H1 (cell line): ENCODE measurements at regions not wholly inside any gene's neighbourhood (a gene's known extent, or its start where the extent isn't known, plus 50 kb on each side); places are given as distances from the start of the nearest gene placed in this dataset.

Experiments used
- CTCF ChIA-PET: fragments of 300-600 bp; sonication (Branson Sonifier 250); formaldehyde crosslinking; loops from one replicate; lab custom pipeline; 2021; ENCODE audit not compliant: partially characterized antibody; lab: Charles Lee
- POLR2A ChIA-PET: fragments of 300-600 bp; sonication (Branson Sonifier 250); formaldehyde crosslinking; loops from one replicate; lab custom pipeline; 2021; ENCODE audit warnings: inconsistent platforms; ENCODE audit not compliant: partially characterized antibody; lab: Charles Lee
- DNase-seq, 2 experiments: peaks; one replicate each; pipeline versions ENCODE4 v3.0.0 to v3.0.0-alpha.2; 2010 to 2022; ENCODE audit warnings: low spot score in 2 of 2, low read depth in 1 of 2, mixed read lengths in 1 of 2
- FAIRE-seq: peaks from 2 replicates; lab custom pipeline; 2011; peaks lifted over from hg19 to GRCh38; lab: Jason Lieb, UNC
- H2AFZ ChIP-seq: 2 replicates; pipeline ENCODE4 v1.8.1; 2012; ENCODE audit warnings: low read length, inconsistent platforms
- H2AK5ac ChIP-seq: 2 replicates; pipeline ENCODE4 v1.6.1; 2013; ENCODE audit warnings: low read depth, low read length
- H2BK120ac ChIP-seq: replicated peaks from 2 replicates; pipeline ENCODE3; 2013; ENCODE audit warnings: low read depth, low read length, inconsistent platforms
- H2BK12ac ChIP-seq: 2 replicates; pipeline ENCODE4 v1.6.1; 2013; ENCODE audit warnings: low read depth, low read length
- H2BK15ac ChIP-seq: 2 replicates; pipeline ENCODE4 v1.6.1; 2013; ENCODE audit warnings: low read length
- H2BK20ac ChIP-seq: 2 replicates; pipeline ENCODE4 v1.6.1; 2013; ENCODE audit warnings: low read length
- H2BK5ac ChIP-seq: 2 replicates; pipeline ENCODE4 v1.6.1; 2013; ENCODE audit warnings: low read depth, low read length
- H3K14ac ChIP-seq: 2 replicates; pipeline ENCODE4 v1.6.1; 2013; ENCODE audit warnings: inconsistent platforms; ENCODE audit not compliant: insufficient read length
- H3K18ac ChIP-seq: 2 replicates; pipeline ENCODE4 v1.6.1; 2013; ENCODE audit warnings: low read length; ENCODE audit errors: extremely low read depth
- H3K23ac ChIP-seq: 2 replicates; pipeline ENCODE4 v1.6.1; 2013; ENCODE audit warnings: inconsistent platforms; ENCODE audit not compliant: insufficient read length
- H3K23me2 ChIP-seq: 2 replicates; pipeline ENCODE4 v1.6.1; 2013; ENCODE audit warnings: low read depth, low read length
- H3K27ac ChIP-seq: 2 replicates; pipeline ENCODE4 v1.6.1; 2011; ENCODE audit warnings: low read depth, low read length, inconsistent platforms
- H3K27me3 ChIP-seq, 4 experiments: replicated peaks in 1 of 4; 1 replicate in 1 of 4; 2 replicates in 3 of 4; pipeline versions ENCODE4 v1.6.1 to v1.8.1; 2011 to 2013; ENCODE audit warnings: low read length in 3 of 4, mild to moderate bottlenecking in 3 of 4, inconsistent platforms in 2 of 4, mixed read lengths in 2 of 4, moderate library complexity in 1 of 4; ENCODE audit not compliant: control insufficient read depth in 3 of 4, insufficient read depth in 3 of 4; ENCODE audit errors: extremely low read depth in 1 of 4
- H3K36me3 ChIP-seq, 4 experiments: 2 replicates each; pipeline versions ENCODE4 v1.6.1 to v1.8.1; 2011 to 2013; ENCODE audit warnings: mild to moderate bottlenecking in 4 of 4, low read length in 3 of 4, moderate library complexity in 2 of 4, control low read depth in 1 of 4, inconsistent platforms in 1 of 4; ENCODE audit not compliant: insufficient read depth in 4 of 4, control insufficient read depth in 2 of 4
- H3K4ac ChIP-seq: replicated peaks from 2 replicates; pipeline ENCODE3; 2013; ENCODE audit warnings: low read length, low read depth, mixed read lengths, inconsistent platforms; ENCODE audit not compliant: insufficient read length
- H3K4me1 ChIP-seq, 4 experiments: replicated peaks in 1 of 4; 1 replicate in 1 of 4; 2 replicates in 3 of 4; pipeline versions ENCODE4 v1.6.1 to v1.8.1; 2011 to 2013; ENCODE audit warnings: low read length in 3 of 4, inconsistent platforms in 2 of 4, mixed read lengths in 1 of 4; ENCODE audit not compliant: insufficient read depth in 4 of 4, control insufficient read depth in 3 of 4
- H3K4me2 ChIP-seq, 2 experiments: 2 replicates each; pipeline versions ENCODE4 v1.6.1 to v1.8.1; 2011 to 2013; ENCODE audit warnings: low read depth in 2 of 2, low read length in 2 of 2, control low read depth in 1 of 2, inconsistent platforms in 1 of 2, mild to moderate bottlenecking in 1 of 2; ENCODE audit not compliant: insufficient read depth in 1 of 2
- H3K4me3 ChIP-seq, 4 experiments: fragments of 200-600, 300-600 bp in 1 of 4; sonication (generic), shearing (Covaris generic), sonication (Bioruptor Twin) in 1 of 4; 2 replicates each; pipeline versions ENCODE4 v1.5.1 to v1.8.1; 2011 to 2016; ENCODE audit warnings: low read length in 4 of 4, low read depth in 3 of 4, control low read depth in 2 of 4, inconsistent platforms in 2 of 4, mild to moderate bottlenecking in 2 of 4, mixed read lengths in 1 of 4, moderate library complexity in 1 of 4; ENCODE audit not compliant: insufficient read depth in 2 of 4; ENCODE audit errors: extremely low read depth in 1 of 4
- H3K56ac ChIP-seq: replicated peaks from 2 replicates; pipeline ENCODE3; 2013; ENCODE audit warnings: low read depth, mild to moderate bottlenecking, mixed read lengths, low read length, inconsistent platforms; ENCODE audit not compliant: insufficient read length
- H3K79me1 ChIP-seq: 2 replicates; pipeline ENCODE4 v1.6.1; 2013; ENCODE audit warnings: low read depth, low read length, control low read depth
- H3K79me2 ChIP-seq, 2 experiments: 2 replicates each; pipeline versions ENCODE4 v1.6.1 to v1.8.1; 2012 to 2013; ENCODE audit warnings: low read length in 2 of 2, mild to moderate bottlenecking in 2 of 2, inconsistent platforms in 1 of 2; ENCODE audit not compliant: insufficient read depth in 2 of 2, control insufficient read depth in 1 of 2
- H3K9ac ChIP-seq, 4 experiments: replicated peaks in 1 of 4; 1 replicate in 1 of 4; 2 replicates in 3 of 4; pipeline versions ENCODE4 v1.6.1 to v1.8.1; 2011 to 2013; ENCODE audit warnings: low read depth in 3 of 4, low read length in 3 of 4, control low read depth in 2 of 4, mild to moderate bottlenecking in 2 of 4, moderate library complexity in 2 of 4, inconsistent platforms in 1 of 4; ENCODE audit errors: extremely low read depth in 1 of 4
- H3K9me3 ChIP-seq, 2 experiments: 2 replicates each; pipeline versions ENCODE4 v1.6.1 to v1.8.1; 2012 to 2013; ENCODE audit warnings: mild to moderate bottlenecking in 2 of 2, moderate library complexity in 2 of 2, control low read depth in 1 of 2, inconsistent platforms in 1 of 2, low read depth in 1 of 2, low read length in 1 of 2, mixed read lengths in 1 of 2; ENCODE audit not compliant: insufficient read depth in 2 of 2
- H4K20me1 ChIP-seq, 2 experiments: replicated peaks in 1 of 2; 2 replicates each; pipeline versions ENCODE3 to v1.8.1; 2011 to 2013; ENCODE audit warnings: inconsistent platforms in 2 of 2, low read length in 2 of 2, mild to moderate bottlenecking in 1 of 2; ENCODE audit not compliant: insufficient read depth in 2 of 2, control insufficient read depth in 1 of 2
- H4K5ac ChIP-seq: 2 replicates; pipeline ENCODE4 v1.6.1; 2013; ENCODE audit warnings: low read length, low read depth, mixed read lengths, inconsistent platforms; ENCODE audit not compliant: insufficient read length
- H4K8ac ChIP-seq: 2 replicates; pipeline ENCODE4 v1.8.0; 2013; ENCODE audit warnings: mild to moderate bottlenecking, moderate library complexity, low read length, inconsistent platforms; ENCODE audit not compliant: insufficient read depth; ENCODE audit errors: extremely low read depth
- H4K91ac ChIP-seq: replicated peaks from 2 replicates; pipeline ENCODE3; 2013; ENCODE audit warnings: low read length, mixed read lengths, inconsistent platforms; ENCODE audit not compliant: insufficient read length
- CBX5 ChIP-seq: fragments of 300-800, 300-1000 bp; sonication (generic); IDR thresholded peaks from 2 replicates; pipeline ENCODE4 v1.7.1; 2016; ENCODE audit warnings: antibody characterized with exemption, low read length, low read depth
- EZH2 ChIP-seq: fragments of 200-600 bp; sonication (generic); IDR thresholded peaks from 2 replicates; pipeline ENCODE4 v1.7.1; 2012; ENCODE audit warnings: low read depth, mild to moderate bottlenecking, moderate library complexity, low read length, inconsistent platforms; ENCODE audit not compliant: severe bottlenecking
- POLR2AphosphoS5 ChIP-seq: IDR thresholded peaks from 2 replicates; pipeline ENCODE4 v1.6.1; 2011; ENCODE audit warnings: low read depth, low read length
- SIN3A ChIP-seq, 2 experiments: IDR thresholded peaks in 1 of 2; conservative IDR thresholded peaks in 1 of 2; 2 replicates each; pipeline ENCODE4 v1.6.1; 2011 to 2012; ENCODE audit warnings: low read length in 2 of 2, improper control_type of control experiment in 1 of 2, low read depth in 1 of 2, mild to moderate bottlenecking in 1 of 2
- SIRT6 ChIP-seq: IDR thresholded peaks from one replicate; pipeline ENCODE4 v1.7.1; 2012; ENCODE audit warnings: low read length, inconsistent platforms
- SUZ12 ChIP-seq: fragments of 200-600 bp; sonication (generic); IDR thresholded peaks from 2 replicates; pipeline ENCODE4 v1.6.1; 2012; ENCODE audit warnings: mild to moderate bottlenecking, inconsistent platforms, low read length, moderate library complexity, mixed read lengths
- TBP ChIP-seq: IDR thresholded peaks from 2 replicates; pipeline ENCODE4 v1.6.1; 2011; ENCODE audit warnings: low read depth, low read length, improper control_type of control experiment
- WGBS, 2 experiments: shearing (Covaris generic) in 1 of 2; methylation state at CpG; one replicate each; pipeline versions ENCODE4 v1.1.6 to v1.1.7; 2013 to 2015; ENCODE audit warnings: low lambda C conversion rate in 2 of 2, mixed read lengths in 2 of 2, inconsistent platforms in 1 of 2, low coverage in 1 of 2, missing lambda C conversion rate in 1 of 2; ENCODE audit not compliant: insufficient replicate concordance in 2 of 2, insufficient coverage in 1 of 2, insufficient read length in 1 of 2; ENCODE audit errors: extremely low coverage in 1 of 2, missing lambda C conversion rate in 1 of 2; 5-methylcytosine and 5-hydroxymethylcytosine counted together

- no peaks in the 10 kb centered on the region for H3K23me2 ChIP-seq
- no peak overlapping the region for H4K91ac ChIP-seq
- no peak overlapping the region for H3K9ac ChIP-seq
- H2AFZ ChIP-seq = no peak overlapping the region
- FAIRE-seq (no peak), DNase-seq (no peak)
- H3K79me1 ChIP-seq = no peaks in the 10 kb centered on the region
- H3K27me3 ChIP-seq = no peaks in the 10 kb centered on the region
- no peak overlapping the region for H2BK5ac ChIP-seq
- POLR2A ChIA-PET = no interaction called here
- no peaks in the 10 kb centered on the region for H4K20me1 ChIP-seq
- no peak overlapping the region for H2BK12ac ChIP-seq
- H2AK5ac ChIP-seq = no peak overlapping the region
- WGBS, 2 experiments = 93% methylated on average over 1 of the region's 1 CpG; no CpG with 5 or more reads in 1 of the 2 experiments
- H4K8ac ChIP-seq = no peak overlapping the region
- no peak overlapping the region for H3K14ac ChIP-seq
- H2BK20ac ChIP-seq = no peak overlapping the region
- H3K4me1 ChIP-seq = no peaks in the 10 kb centered on the region
- H3K9me3 ChIP-seq = no peaks in the 10 kb centered on the region
- no peak overlapping the region for H3K4ac ChIP-seq
- CTCF ChIA-PET = no interaction called here
- no peak overlapping the region for H3K4me2 ChIP-seq
- no peak overlapping the region for H3K56ac ChIP-seq
- no peak overlapping the region for H3K23ac ChIP-seq
- TF ChIP-seq TBP = no peak
- no peak for TF ChIP-seq CBX5
- no peak for TF ChIP-seq SIN3A (conservative IDR thresholded peaks at IDR 0.05 in 1 of 2, IDR thresholded peaks at IDR 0.05 in 1 of 2; ENCODE audit: low read depth in 1 of 2, low read length in 2 of 2)
- TF ChIP-seq EZH2 = no peak
- no peak for TF ChIP-seq SIRT6
- no peak for TF ChIP-seq SUZ12
- no peak for TF ChIP-seq POLR2AphosphoS5
- no peaks in the 10 kb centered on the region for H3K36me3 ChIP-seq
- H3K18ac ChIP-seq = no peak overlapping the region
- H3K27ac ChIP-seq = no peak overlapping the region
- H2BK15ac ChIP-seq = no peak overlapping the region
- H4K5ac ChIP-seq = no peak overlapping the region
- H3K79me2 ChIP-seq = no peaks in the 10 kb centered on the region
- H2BK120ac ChIP-seq = no peak overlapping the region
- H3K4me3 ChIP-seq = no peak overlapping the region
Observed at GRCh38 chr4:100762738-100763137, 244.9 kb upstream of the EMCN start.
